MM.1S (cell line): ENCODE measurements at regions not wholly inside any gene's neighbourhood (a gene's known extent, or its start where the extent isn't known, plus 50 kb on each side); places are given as distances from the start of the nearest gene placed in this dataset.

Experiments used
- EZH2phosphoT487 ChIP-seq: fragments of 300-600 bp; sonication (generic); IDR thresholded peaks from 2 replicates; pipeline ENCODE4 v1.6.1; 2018; ENCODE audit warnings: antibody characterized with exemption, low read length
- TF ChIP-seq, protein P1 (sequence below): fragments of 300-600 bp; sonication (generic); IDR thresholded peaks from 2 replicates; pipeline ENCODE4 v1.5.1; 2016; ENCODE audit warnings: antibody characterized with exemption, low read length, mixed read lengths

DNA sequence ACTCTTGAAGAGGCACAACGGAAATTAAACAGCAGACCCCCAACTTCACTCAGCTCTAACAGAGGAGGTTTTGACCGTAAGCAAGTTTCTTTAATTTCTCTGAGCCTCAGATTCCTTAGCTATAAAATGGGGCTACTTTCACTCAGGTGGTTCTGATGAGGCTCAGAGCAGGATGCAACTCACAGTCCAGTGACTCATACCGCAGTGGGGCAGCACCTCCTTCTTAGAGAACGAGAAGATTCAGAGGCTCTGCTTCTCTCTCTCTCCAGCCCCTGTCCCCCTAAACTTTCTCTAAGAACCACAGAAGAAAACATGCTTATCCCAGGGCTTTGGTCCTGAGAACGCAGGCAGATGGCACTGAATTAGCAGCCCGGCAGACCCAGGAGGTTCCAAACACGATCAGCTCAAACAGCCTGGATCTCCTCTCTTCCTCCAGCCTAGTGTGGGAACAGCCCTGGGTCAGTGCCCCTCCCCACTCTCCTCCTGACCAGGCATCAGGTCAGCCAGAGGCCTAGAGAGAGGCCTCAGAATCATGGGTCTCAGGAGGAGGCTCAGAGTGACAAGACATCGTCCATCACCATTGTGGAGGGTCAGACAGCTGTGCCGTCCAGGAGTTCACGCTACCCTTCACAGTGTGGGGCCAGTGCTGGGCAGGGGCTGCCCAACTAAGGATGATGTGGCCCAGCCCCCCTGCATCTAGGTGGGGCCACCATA is 433.0 kb downstream of the PTPRU start:
- TF ChIP-seq, protein P1, sequence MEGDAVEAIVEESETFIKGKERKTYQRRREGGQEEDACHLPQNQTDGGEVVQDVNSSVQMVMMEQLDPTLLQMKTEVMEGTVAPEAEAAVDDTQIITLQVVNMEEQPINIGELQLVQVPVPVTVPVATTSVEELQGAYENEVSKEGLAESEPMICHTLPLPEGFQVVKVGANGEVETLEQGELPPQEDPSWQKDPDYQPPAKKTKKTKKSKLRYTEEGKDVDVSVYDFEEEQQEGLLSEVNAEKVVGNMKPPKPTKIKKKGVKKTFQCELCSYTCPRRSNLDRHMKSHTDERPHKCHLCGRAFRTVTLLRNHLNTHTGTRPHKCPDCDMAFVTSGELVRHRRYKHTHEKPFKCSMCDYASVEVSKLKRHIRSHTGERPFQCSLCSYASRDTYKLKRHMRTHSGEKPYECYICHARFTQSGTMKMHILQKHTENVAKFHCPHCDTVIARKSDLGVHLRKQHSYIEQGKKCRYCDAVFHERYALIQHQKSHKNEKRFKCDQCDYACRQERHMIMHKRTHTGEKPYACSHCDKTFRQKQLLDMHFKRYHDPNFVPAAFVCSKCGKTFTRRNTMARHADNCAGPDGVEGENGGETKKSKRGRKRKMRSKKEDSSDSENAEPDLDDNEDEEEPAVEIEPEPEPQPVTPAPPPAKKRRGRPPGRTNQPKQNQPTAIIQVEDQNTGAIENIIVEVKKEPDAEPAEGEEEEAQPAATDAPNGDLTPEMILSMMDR = no peak
- TF ChIP-seq EZH2phosphoT487 = no peak
